ENCODE measurements at regions not wholly inside any gene's neighbourhood (a gene's known extent, or its start where the extent isn't known, plus 50 kb on each side); places are given as distances from the start of the nearest gene placed in this dataset.

DNA sequence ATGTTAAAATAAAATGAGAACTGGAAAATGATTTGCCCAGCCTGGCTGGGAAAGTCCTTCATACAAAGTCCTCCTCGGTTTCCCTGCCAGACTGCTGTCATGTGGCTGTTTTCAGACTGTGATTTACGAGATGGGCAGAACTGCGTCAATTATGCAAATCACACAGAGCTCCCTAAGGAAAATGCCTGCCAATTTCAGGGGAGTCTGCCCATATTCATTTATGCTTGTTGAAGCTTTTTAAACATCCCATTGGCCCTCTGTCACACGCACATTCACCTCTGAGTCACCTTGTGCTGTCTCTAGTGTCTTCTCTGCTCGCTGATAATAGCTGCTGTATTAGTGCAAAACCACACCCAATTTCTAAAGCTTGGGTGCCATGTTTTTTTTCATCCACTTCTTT is 81.7 kb upstream of the FAM20A start:
- TF ChIP-seq, protein P1, sequence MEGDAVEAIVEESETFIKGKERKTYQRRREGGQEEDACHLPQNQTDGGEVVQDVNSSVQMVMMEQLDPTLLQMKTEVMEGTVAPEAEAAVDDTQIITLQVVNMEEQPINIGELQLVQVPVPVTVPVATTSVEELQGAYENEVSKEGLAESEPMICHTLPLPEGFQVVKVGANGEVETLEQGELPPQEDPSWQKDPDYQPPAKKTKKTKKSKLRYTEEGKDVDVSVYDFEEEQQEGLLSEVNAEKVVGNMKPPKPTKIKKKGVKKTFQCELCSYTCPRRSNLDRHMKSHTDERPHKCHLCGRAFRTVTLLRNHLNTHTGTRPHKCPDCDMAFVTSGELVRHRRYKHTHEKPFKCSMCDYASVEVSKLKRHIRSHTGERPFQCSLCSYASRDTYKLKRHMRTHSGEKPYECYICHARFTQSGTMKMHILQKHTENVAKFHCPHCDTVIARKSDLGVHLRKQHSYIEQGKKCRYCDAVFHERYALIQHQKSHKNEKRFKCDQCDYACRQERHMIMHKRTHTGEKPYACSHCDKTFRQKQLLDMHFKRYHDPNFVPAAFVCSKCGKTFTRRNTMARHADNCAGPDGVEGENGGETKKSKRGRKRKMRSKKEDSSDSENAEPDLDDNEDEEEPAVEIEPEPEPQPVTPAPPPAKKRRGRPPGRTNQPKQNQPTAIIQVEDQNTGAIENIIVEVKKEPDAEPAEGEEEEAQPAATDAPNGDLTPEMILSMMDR (IDR thresholded peaks at IDR 0.05), result no peak
- TF ChIP-seq POLR2A (IDR thresholded peaks at IDR 0.05), result no peak
- no peak overlapping the region for H3K4me3 ChIP-seq (ENCODE audit: low read depth, poor library complexity, severe bottlenecking)
- WGBS, 2 donors, result 50 to 51% methylated on average over 5 of the region's 5 CpGs
- DNase-seq (ENCODE audit: low spot score in 2 of 2), result no peak
- intact Hi-C loops (cut with DNase I; ENCODE audit: low total_unique reads), result no loop called here

DNA sequence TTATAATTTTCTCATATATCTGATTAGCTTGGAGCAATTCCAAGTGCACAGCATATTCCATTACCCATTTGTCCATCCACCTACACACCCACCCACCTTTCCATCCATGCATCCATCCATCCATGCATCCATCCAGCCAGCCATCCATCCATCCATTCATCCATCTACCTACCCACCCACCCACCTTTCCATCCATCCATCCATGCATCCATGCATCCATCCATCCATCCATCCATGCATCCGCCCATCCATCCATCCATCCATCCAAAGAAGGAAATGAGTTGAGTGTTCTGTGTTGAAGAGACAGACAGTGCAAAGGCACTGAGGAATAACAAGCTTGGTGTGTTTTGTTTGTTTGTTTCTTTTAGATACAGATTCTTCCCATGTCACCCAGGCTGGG is 78.7 kb upstream of the FAM20A start:
- TF ChIP-seq, protein P1 (IDR thresholded peaks at IDR 0.05), result no peak
- no peak for TF ChIP-seq POLR2A (IDR thresholded peaks at IDR 0.05)
- 96 to 100% methylated on average over 1 of the region's 1 CpG for WGBS, 2 donors
- no peak for DNase-seq (ENCODE audit: low spot score in 2 of 2)
- intact Hi-C loops (cut with DNase I; ENCODE audit: low total_unique reads), result no loop called here
- no peak overlapping the region for H3K4me3 ChIP-seq (ENCODE audit: low read depth, poor library complexity, severe bottlenecking)

DNA sequence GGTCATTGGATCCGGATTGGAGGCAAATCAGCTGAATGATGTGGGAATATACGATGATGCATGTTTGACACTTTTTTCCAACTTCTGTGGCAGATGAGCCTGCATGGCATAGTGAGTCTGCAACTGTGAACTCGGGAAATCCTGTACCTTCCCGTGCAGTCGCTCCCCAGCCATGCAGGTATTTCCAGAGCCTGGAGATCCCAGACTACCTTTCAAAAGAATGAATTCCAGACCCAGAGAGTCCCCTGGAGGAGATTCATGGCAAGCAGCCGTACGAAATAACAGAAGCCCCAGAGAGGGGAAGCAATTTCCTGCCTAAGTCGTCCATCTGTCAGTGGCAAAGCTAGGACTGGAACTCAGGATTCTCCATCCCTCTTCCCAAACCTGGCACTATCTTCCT is 75.7 kb upstream of the FAM20A start:
- no peak for DNase-seq (ENCODE audit: low spot score in 2 of 2)
- 69 to 75% methylated on average over 8 of the region's 8 CpGs for WGBS, 2 donors

DNA sequence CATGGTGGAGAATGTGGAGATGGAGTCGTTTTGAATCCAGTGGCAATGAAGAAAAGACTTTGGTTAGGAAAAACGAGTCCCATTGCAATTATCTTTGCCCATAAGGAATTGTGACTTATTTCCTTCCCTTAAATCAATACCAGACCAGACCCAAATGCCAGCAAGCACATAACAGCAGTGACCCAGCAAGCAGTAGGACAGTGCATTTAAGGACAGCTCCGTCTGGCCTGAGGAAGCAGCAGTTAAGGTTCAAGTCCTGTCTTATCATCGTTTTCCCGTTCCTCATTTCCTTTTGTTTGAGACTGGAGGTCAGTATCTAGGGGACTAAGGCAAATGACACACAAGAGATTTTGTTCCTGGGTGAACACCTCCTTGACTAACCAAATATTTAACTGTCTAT is 74.6 kb upstream of the FAM20A start:
- no peak for TF ChIP-seq POLR2A (IDR thresholded peaks at IDR 0.05)
- TF ChIP-seq, protein P1 (IDR thresholded peaks at IDR 0.05), result no peak
- DNase-seq (ENCODE audit: low spot score in 2 of 2), result no peak
- no peak overlapping the region for H3K4me3 ChIP-seq (ENCODE audit: low read depth, poor library complexity, severe bottlenecking)
- intact Hi-C loops (cut with DNase I; ENCODE audit: low total_unique reads), result no loop called here
- WGBS, 2 donors, result 49 to 50% methylated on average over 5 of the region's 5 CpGs

More for the DNA sequence above, 75.7 kb upstream of the FAM20A start:
- TF ChIP-seq POLR2A (IDR thresholded peaks at IDR 0.05), result no peak
- TF ChIP-seq, protein P1 (IDR thresholded peaks at IDR 0.05), result no peak
- intact Hi-C loops (cut with DNase I; ENCODE audit: low total_unique reads), result no loop called here
- no peak overlapping the region for H3K4me3 ChIP-seq (ENCODE audit: low read depth, poor library complexity, severe bottlenecking)

DNA sequence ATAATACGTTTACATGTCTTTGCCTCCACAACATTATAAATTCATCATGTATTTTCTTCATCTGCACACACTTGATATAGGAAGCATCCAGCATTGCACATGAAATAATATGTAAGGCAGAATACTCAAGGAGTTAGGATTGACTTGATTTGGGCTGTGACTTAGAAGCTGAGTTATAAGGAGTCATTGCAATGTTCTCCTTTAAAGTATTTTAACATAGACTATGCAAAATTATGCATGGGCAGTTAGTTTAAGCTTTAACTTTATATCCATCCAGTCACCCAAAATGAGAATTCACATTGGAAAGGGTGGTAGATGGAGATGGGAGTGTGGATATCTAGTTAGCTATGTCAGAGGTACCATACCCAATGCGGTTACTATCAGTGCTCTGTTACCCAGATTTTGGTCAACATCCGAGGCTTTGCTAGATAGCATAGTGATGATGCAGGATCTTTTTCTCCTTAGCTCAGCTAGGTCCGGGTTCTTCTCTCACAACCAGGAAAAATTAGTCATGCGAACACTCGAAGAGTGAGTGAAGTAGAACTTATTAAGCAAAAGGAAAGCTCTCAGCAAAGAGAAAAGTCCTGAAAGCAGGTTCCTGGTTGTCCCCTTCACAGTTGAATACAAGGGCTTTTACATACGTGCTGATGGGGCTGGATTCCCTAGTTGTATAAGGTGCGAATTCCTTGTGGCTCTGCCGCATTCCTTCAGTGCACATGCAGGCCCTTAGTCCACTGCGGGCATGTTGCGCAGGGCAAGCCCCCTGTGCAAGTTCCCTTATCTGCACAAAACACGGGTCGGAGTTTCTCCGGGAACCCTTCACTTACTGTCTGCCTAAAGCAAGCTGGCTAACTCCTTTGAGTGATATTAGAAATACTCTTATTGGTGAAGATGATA is 73.1 kb upstream of the FAM20A start:
- H3K4me3 ChIP-seq (ENCODE audit: low read depth, poor library complexity, severe bottlenecking), result no peak overlapping the region
- DNase-seq (ENCODE audit: low spot score in 2 of 2), result no peak
- intact Hi-C loops (cut with DNase I; ENCODE audit: low total_unique reads), result no loop called here
- TF ChIP-seq, protein P1 (IDR thresholded peaks at IDR 0.05), result no peak
- no peak for TF ChIP-seq POLR2A (IDR thresholded peaks at IDR 0.05)
- 90 to 92% methylated on average over 14 of the region's 14 CpGs for WGBS, 2 donors

Data from lower leg skin (tissue), 4 donors.